ENCODE measurements at regions not wholly inside any gene's neighbourhood (a gene's known extent, or its start where the extent isn't known, plus 50 kb on each side); places are given as distances from the start of the nearest gene placed in this dataset.

- Histone ChIP-seq H3K4me3 (ENCODE audit: insufficient read depth, low read depth, low read length) (no peak overlapping the region), H3K9ac (ENCODE audit: low read length) (no peak overlapping the region), H3K27ac (ENCODE audit: low read depth, low read length) (no peak overlapping the region), H3K27me3 (ENCODE audit: insufficient read depth, low read length) (peaks cover 3% of the 10 kb centered on the region), H3K9me3 (ENCODE audit: insufficient read depth, low read depth, low read length) (no peaks in the 10 kb centered on the region), H3K4me2 (ENCODE audit: low read length) (no peak overlapping the region), H4K20me1 (ENCODE audit: insufficient read depth, low read length) (no peaks in the 10 kb centered on the region), H3K4me1 (ENCODE audit: insufficient read depth, low read length) (no peaks in the 10 kb centered on the region), H3K36me3 (ENCODE audit: insufficient read depth, low read length) (no peaks in the 10 kb centered on the region), H2AFZ (ENCODE audit: low read depth, low read length) (no peak overlapping the region), H3K79me2 (ENCODE audit: insufficient read depth, low read length) (no peaks in the 10 kb centered on the region)
- no peak for FAIRE-seq
- TF ChIP-seq CTCF (IDR thresholded peaks at IDR 0.05; ENCODE audit: insufficient read depth, low read depth, low read length) (no peak), EZH2 (IDR thresholded peaks at IDR 0.05; ENCODE audit: insufficient read depth, low read length) (no peak)
- no peak overlapping the region for H3K27ac Mint-ChIP-seq (ENCODE audit: unreplicated experiment)
- H3K36me3 Mint-ChIP-seq (ENCODE audit: low read depth, unreplicated experiment), result no peaks in the 10 kb centered on the region
- DNase-seq (ENCODE audit: low read depth), result no peak
- H3K27me3 Mint-ChIP-seq (ENCODE audit: low read depth, unreplicated experiment), result peaks cover 39% of the 10 kb centered on the region
- H3K4me3 Mint-ChIP-seq (ENCODE audit: unreplicated experiment), result no peak overlapping the region
- no peaks in the 10 kb centered on the region for H3K9me3 Mint-ChIP-seq (ENCODE audit: unreplicated experiment)
- H3K4me1 Mint-ChIP-seq (ENCODE audit: low read depth, unreplicated experiment), result no peaks in the 10 kb centered on the region
Measured at GRCh38 chr1:30638086-30638485, 85.3 kb downstream of the MATN1 start.

- TF ChIP-seq EZH2 (IDR thresholded peaks at IDR 0.05; ENCODE audit: insufficient read depth, low read length) (no peak), CTCF (IDR thresholded peaks at IDR 0.05; ENCODE audit: insufficient read depth, low read depth, low read length) (no peak)
- Histone ChIP-seq H4K20me1 (ENCODE audit: insufficient read depth, low read length) (no peaks in the 10 kb centered on the region), H3K4me2 (ENCODE audit: low read length) (no peak overlapping the region), H3K27ac (ENCODE audit: low read depth, low read length) (no peak overlapping the region), H2AFZ (ENCODE audit: low read depth, low read length) (no peak overlapping the region), H3K9ac (ENCODE audit: low read length) (no peak overlapping the region), H3K4me1 (ENCODE audit: insufficient read depth, low read length) (no peaks in the 10 kb centered on the region), H3K79me2 (ENCODE audit: insufficient read depth, low read length) (no peaks in the 10 kb centered on the region), H3K36me3 (ENCODE audit: insufficient read depth, low read length) (no peaks in the 10 kb centered on the region), H3K4me3 (ENCODE audit: insufficient read depth, low read depth, low read length) (no peak overlapping the region), H3K27me3 (ENCODE audit: insufficient read depth, low read length) (no peaks in the 10 kb centered on the region), H3K9me3 (ENCODE audit: insufficient read depth, low read depth, low read length) (no peaks in the 10 kb centered on the region)
- FAIRE-seq (no peak), DNase-seq (ENCODE audit: low read depth) (no peak)
- H3K4me1 Mint-ChIP-seq (ENCODE audit: low read depth, unreplicated experiment), result no peaks in the 10 kb centered on the region
- peaks cover 1% of the 10 kb centered on the region for H3K9me3 Mint-ChIP-seq (ENCODE audit: unreplicated experiment)
- peaks cover 41% of the 10 kb centered on the region for H3K27me3 Mint-ChIP-seq (ENCODE audit: low read depth, unreplicated experiment)
- no peak overlapping the region for H3K4me3 Mint-ChIP-seq (ENCODE audit: unreplicated experiment)
- no peaks in the 10 kb centered on the region for H3K36me3 Mint-ChIP-seq (ENCODE audit: low read depth, unreplicated experiment)
- H3K27ac Mint-ChIP-seq (ENCODE audit: unreplicated experiment), result no peak overlapping the region
Measured at GRCh38 chr1:30637183-30637980, 86.0 kb downstream of the MATN1 start.

GRCh38 chr1:30636621-30637020, 86.8 kb downstream of the MATN1 start:
- Histone ChIP-seq H2AFZ (ENCODE audit: low read depth, low read length) (no peak overlapping the region), H3K27me3 (ENCODE audit: insufficient read depth, low read length) (no peaks in the 10 kb centered on the region), H3K9me3 (ENCODE audit: insufficient read depth, low read depth, low read length) (no peaks in the 10 kb centered on the region), H3K4me2 (ENCODE audit: low read length) (no peak overlapping the region), H3K4me3 (ENCODE audit: insufficient read depth, low read depth, low read length) (no peak overlapping the region), H3K4me1 (ENCODE audit: insufficient read depth, low read length) (no peaks in the 10 kb centered on the region), H3K79me2 (ENCODE audit: insufficient read depth, low read length) (no peaks in the 10 kb centered on the region), H3K27ac (ENCODE audit: low read depth, low read length) (no peak overlapping the region), H3K9ac (ENCODE audit: low read length) (no peak overlapping the region), H4K20me1 (ENCODE audit: insufficient read depth, low read length) (no peaks in the 10 kb centered on the region), H3K36me3 (ENCODE audit: insufficient read depth, low read length) (no peaks in the 10 kb centered on the region)
- Mint-ChIP-seq H3K27ac (ENCODE audit: unreplicated experiment) (no peak overlapping the region), H3K9me3 (ENCODE audit: unreplicated experiment) (peaks cover 1% of the 10 kb centered on the region), H3K4me3 (ENCODE audit: unreplicated experiment) (no peak overlapping the region), H3K4me1 (ENCODE audit: low read depth, unreplicated experiment) (no peaks in the 10 kb centered on the region), H3K27me3 (ENCODE audit: low read depth, unreplicated experiment) (peaks cover 39% of the 10 kb centered on the region), H3K36me3 (ENCODE audit: low read depth, unreplicated experiment) (no peaks in the 10 kb centered on the region)
- FAIRE-seq (no peak), DNase-seq (ENCODE audit: low read depth) (no peak)
- no peak for TF ChIP-seq CTCF (IDR thresholded peaks at IDR 0.05; ENCODE audit: insufficient read depth, low read depth, low read length)
- no peak for TF ChIP-seq EZH2 (IDR thresholded peaks at IDR 0.05; ENCODE audit: insufficient read depth, low read length)
